SK-N-SH treated with all-trans-retinoic acid at 6 μM for 48 hours (cell line): ENCODE measurements at regions not wholly inside any gene's neighbourhood (a gene's known extent, or its start where the extent isn't known, plus 50 kb on each side); places are given as distances from the start of the nearest gene placed in this dataset.

Experiments
- ATAC-seq: fragments of 200-7000 bp; cut with Tn5 transposase; 3 replicates; pipeline ENCODE4 v1.9.1; 2020; ENCODE audit warnings: mild to moderate bottlenecking, moderate library complexity
- CSDC2 ChIP-seq: fragments of 250-450 bp; sonication (Bioruptor Pico); IDR thresholded peaks from 2 replicates; pipeline ENCODE4 v1.5.0; 2020; ENCODE audit warnings: mild to moderate bottlenecking, moderate library complexity
- ESRRG ChIP-seq: fragments of 250-450 bp; sonication (Bioruptor Pico); IDR thresholded peaks from 2 replicates; pipeline ENCODE4 v1.6.1; 2021; ENCODE audit warnings: mild to moderate bottlenecking
- GLIS3 ChIP-seq: fragments of 250-450 bp; sonication (Bioruptor Pico); IDR thresholded peaks from 2 replicates; pipeline ENCODE4 v1.5.0; 2020; ENCODE audit warnings: mild to moderate bottlenecking, moderate library complexity
- OSR1 ChIP-seq: fragments of 250-450 bp; sonication (Bioruptor Pico); IDR thresholded peaks from 2 replicates; pipeline ENCODE4 v1.8.0; 2022; ENCODE audit warnings: moderate library complexity, mild to moderate bottlenecking, inconsistent platforms
- PPARA ChIP-seq: fragments of 250-450 bp; sonication (Bioruptor Pico); IDR thresholded peaks from 2 replicates; pipeline ENCODE4 v1.5.0; 2020; ENCODE audit warnings: mild to moderate bottlenecking, borderline replicate concordance
- RARB ChIP-seq: fragments of 250-450 bp; sonication (Bioruptor Pico); IDR thresholded peaks from 2 replicates; pipeline ENCODE4 v1.8.0; 2021; ENCODE audit warnings: mild to moderate bottlenecking, moderate library complexity
- SNAI2 ChIP-seq: fragments of 250-450 bp; sonication (Bioruptor Pico); IDR thresholded peaks from 2 replicates; pipeline ENCODE4 v1.5.0; 2020; ENCODE audit warnings: mild to moderate bottlenecking, moderate library complexity
- TCF4 ChIP-seq: fragments of 250-450 bp; sonication (Bioruptor Pico); IDR thresholded peaks from 2 replicates; pipeline ENCODE4 v1.8.0; 2021; ENCODE audit warnings: mild to moderate bottlenecking, moderate library complexity, borderline replicate concordance
- TOX ChIP-seq: fragments of 250-450 bp; sonication (Bioruptor Pico); IDR thresholded peaks from 2 replicates; pipeline ENCODE4 v1.8.0; 2021; ENCODE audit warnings: mild to moderate bottlenecking, moderate library complexity, borderline replicate concordance
- ZC3H10 ChIP-seq: fragments of 250-450 bp; sonication (Bioruptor Pico); IDR thresholded peaks from 2 replicates; pipeline ENCODE4 v1.5.1; 2021; ENCODE audit warnings: mild to moderate bottlenecking, moderate library complexity
- ZFP30 ChIP-seq: fragments of 450-650 bp; formaldehyde crosslinking; IDR thresholded peaks from 2 replicates; pipeline ENCODE4 v1.5.0; 2022; ENCODE audit warnings: mild to moderate bottlenecking, moderate library complexity
- ZNF565 ChIP-seq: fragments of 450-650 bp; formaldehyde crosslinking; conservative IDR thresholded peaks from 2 replicates; pipeline ENCODE4 v1.5.0; 2020; ENCODE audit warnings: low read depth, mild to moderate bottlenecking, moderate library complexity
- ZNF70 ChIP-seq: fragments of 450-650 bp; formaldehyde crosslinking; IDR thresholded peaks from 2 replicates; pipeline ENCODE4 v1.5.0; 2020; ENCODE audit warnings: mild to moderate bottlenecking, moderate library complexity
- ZNF8 ChIP-seq: fragments of 450-650 bp; formaldehyde crosslinking; IDR thresholded peaks from 2 replicates; pipeline ENCODE4 v1.5.0; 2020; ENCODE audit warnings: mild to moderate bottlenecking, moderate library complexity
- TF ChIP-seq, protein P1 (sequence below): fragments of 250-450 bp; sonication (Bioruptor Pico); IDR thresholded peaks from 2 replicates; pipeline ENCODE4 v1.5.1; 2020; ENCODE audit warnings: low read depth, mild to moderate bottlenecking, moderate library complexity
- TF ChIP-seq, protein P2 (sequence below): fragments of 250-450 bp; sonication (Bioruptor Pico); IDR thresholded peaks from 2 replicates; pipeline ENCODE4 v1.5.1; 2021; ENCODE audit warnings: mild to moderate bottlenecking, moderate library complexity
- TF ChIP-seq, protein P3 (sequence below): fragments of 250-450 bp; sonication (Bioruptor Pico); IDR thresholded peaks from 2 replicates; pipeline ENCODE4 v1.5.0; 2020; ENCODE audit warnings: mild to moderate bottlenecking, moderate library complexity
- TF ChIP-seq, protein P4 (sequence below): fragments of 250-450 bp; sonication (Bioruptor Pico); IDR thresholded peaks from 2 replicates; pipeline ENCODE4 v1.8.0; 2020; ENCODE audit warnings: mild to moderate bottlenecking, moderate library complexity, borderline replicate concordance

DNA sequence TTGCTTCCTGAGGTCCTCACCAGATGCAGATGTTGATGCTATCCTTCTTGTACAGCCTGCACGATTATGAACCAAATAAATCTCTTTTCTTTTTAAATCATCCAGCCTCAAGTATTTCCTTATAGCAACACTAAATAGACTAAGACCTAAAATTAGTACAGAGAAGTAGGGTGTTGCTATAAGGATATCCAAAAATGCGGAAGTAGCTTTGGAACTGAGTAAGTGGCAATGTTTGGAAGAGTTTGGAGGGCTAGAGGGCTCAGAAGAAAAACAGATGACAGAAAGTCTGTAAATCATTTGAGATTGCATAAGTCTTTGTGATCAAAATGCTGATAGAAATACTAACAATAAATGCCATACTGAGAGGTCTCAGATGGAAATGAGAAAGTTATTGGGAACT, 894.9 kb downstream of the DIPK2A start:
- TF ChIP-seq ZNF70 (CRISPR knock-in tag): no peak
- TF ChIP-seq, protein P1, sequence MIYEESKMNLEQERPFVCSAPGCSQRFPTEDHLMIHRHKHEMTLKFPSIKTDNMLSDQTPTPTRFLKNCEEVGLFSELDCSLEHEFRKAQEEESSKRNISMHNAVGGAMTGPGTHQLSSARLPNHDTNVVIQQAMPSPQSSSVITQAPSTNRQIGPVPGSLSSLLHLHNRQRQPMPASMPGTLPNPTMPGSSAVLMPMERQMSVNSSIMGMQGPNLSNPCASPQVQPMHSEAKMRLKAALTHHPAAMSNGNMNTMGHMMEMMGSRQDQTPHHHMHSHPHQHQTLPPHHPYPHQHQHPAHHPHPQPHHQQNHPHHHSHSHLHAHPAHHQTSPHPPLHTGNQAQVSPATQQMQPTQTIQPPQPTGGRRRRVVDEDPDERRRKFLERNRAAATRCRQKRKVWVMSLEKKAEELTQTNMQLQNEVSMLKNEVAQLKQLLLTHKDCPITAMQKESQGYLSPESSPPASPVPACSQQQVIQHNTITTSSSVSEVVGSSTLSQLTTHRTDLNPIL (CRISPR knock-in tag): no peak
- no peak for TF ChIP-seq ZC3H10
- no peak for TF ChIP-seq ZFP30 (CRISPR knock-in tag)
- TF ChIP-seq, protein P2, sequence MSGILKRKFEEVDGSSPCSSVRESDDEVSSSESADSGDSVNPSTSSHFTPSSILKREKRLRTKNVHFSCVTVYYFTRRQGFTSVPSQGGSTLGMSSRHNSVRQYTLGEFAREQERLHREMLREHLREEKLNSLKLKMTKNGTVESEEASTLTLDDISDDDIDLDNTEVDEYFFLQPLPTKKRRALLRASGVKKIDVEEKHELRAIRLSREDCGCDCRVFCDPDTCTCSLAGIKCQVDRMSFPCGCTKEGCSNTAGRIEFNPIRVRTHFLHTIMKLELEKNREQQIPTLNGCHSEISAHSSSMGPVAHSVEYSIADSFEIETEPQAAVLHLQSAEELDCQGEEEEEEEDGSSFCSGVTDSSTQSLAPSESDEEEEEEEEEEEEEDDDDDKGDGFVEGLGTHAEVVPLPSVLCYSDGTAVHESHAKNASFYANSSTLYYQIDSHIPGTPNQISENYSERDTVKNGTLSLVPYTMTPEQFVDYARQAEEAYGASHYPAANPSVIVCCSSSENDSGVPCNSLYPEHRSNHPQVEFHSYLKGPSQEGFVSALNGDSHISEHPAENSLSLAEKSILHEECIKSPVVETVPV (CRISPR knock-in tag): no peak
- no peak for TF ChIP-seq PPARA (CRISPR knock-in tag)
- TF ChIP-seq GLIS3: no peak
- no peak for TF ChIP-seq ZNF8 (CRISPR knock-in tag)
- TF ChIP-seq, protein P3, sequence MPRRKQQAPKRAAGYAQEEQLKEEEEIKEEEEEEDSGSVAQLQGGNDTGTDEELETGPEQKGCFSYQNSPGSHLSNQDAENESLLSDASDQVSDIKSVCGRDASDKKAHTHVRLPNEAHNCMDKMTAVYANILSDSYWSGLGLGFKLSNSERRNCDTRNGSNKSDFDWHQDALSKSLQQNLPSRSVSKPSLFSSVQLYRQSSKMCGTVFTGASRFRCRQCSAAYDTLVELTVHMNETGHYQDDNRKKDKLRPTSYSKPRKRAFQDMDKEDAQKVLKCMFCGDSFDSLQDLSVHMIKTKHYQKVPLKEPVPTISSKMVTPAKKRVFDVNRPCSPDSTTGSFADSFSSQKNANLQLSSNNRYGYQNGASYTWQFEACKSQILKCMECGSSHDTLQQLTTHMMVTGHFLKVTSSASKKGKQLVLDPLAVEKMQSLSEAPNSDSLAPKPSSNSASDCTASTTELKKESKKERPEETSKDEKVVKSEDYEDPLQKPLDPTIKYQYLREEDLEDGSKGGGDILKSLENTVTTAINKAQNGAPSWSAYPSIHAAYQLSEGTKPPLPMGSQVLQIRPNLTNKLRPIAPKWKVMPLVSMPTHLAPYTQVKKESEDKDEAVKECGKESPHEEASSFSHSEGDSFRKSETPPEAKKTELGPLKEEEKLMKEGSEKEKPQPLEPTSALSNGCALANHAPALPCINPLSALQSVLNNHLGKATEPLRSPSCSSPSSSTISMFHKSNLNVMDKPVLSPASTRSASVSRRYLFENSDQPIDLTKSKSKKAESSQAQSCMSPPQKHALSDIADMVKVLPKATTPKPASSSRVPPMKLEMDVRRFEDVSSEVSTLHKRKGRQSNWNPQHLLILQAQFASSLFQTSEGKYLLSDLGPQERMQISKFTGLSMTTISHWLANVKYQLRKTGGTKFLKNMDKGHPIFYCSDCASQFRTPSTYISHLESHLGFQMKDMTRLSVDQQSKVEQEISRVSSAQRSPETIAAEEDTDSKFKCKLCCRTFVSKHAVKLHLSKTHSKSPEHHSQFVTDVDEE: no peak
- no peak for TF ChIP-seq SNAI2 (CRISPR knock-in tag)
- no peak for ATAC-seq

DNA sequence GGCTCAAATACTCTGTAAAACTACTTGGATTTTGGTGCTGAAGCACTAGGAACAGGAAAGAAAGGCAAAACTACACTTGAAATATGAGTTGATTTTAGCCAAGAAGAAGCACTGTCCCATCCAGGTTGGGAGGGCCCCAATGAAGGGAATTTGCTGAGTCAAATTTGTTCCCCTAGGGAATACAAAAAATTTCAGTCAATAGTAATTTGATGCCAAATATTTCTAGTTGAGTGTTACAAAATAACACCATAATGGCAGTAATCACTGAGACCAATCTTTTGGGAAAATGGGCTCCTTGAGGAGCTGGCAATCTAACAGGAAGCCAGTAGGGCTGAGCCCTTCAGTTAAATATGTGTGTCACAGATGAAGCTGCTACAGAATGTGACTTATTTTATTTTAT, 896.9 kb downstream of the DIPK2A start:
- TF ChIP-seq GLIS3 (no peak), ESRRG (CRISPR knock-in tag) (no peak), OSR1 (CRISPR knock-in tag) (no peak), RARB (no peak), TOX (CRISPR knock-in tag) (no peak), PPARA (CRISPR knock-in tag) (no peak), ZC3H10 (no peak)
- TF ChIP-seq, all 23 proteins: peak for 0
- ATAC-seq: no peak

DNA sequence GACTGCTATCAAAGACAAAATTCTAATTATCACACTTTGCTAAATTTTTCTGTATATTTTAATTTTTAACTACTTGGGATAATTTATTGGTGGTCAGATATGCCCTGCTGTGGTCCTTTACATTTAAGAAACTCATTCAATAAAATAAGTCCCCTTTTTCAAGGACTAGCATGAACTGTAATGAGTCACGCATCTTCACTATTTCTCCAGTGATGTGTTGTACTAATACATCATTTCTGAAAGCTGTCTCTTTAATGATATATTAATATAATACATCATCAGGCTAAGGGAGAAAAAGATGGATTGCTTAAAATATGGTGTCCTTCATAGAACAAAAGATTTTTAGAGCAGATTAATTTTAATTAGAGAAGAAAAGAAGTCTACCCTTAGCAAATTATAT, 901.4 kb downstream of the DIPK2A start:
- no peak for ATAC-seq
- TF ChIP-seq GLIS3 (no peak), TCF4 (no peak), ESRRG (CRISPR knock-in tag) (no peak), OSR1 (CRISPR knock-in tag) (no peak), ZNF565 (no peak), CSDC2 (CRISPR knock-in tag) (no peak), PPARA (CRISPR knock-in tag) (no peak)
- TF ChIP-seq, protein P2 (CRISPR knock-in tag): no peak
- TF ChIP-seq, protein P1 (CRISPR knock-in tag): no peak
- TF ChIP-seq, protein P3: no peak

DNA sequence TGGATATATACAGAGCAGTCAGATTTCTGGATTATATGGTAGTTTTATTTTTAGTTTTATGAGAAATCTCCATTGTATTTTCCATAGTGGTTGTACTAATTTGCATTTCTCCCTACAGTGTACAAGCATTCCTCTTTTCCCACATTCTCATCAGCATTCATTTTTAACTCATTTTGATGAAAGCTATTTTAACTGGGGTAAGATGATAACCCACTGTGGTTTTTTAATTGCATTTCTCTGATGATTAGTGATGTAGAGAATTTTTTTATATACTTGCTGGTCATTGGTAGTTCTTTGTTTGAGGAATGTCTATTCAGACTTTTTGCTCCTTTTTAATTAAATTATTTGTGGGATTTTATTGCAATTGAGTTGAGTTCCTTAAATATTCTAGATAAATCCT, 903.6 kb downstream of the DIPK2A start:
- no peak for ATAC-seq
- TF ChIP-seq GLIS3: no peak
- no peak for TF ChIP-seq PPARA (CRISPR knock-in tag)
- TF ChIP-seq, protein P2 (CRISPR knock-in tag): no peak
- TF ChIP-seq ESRRG (CRISPR knock-in tag): no peak
- no peak for TF ChIP-seq TCF4
- TF ChIP-seq, protein P4, sequence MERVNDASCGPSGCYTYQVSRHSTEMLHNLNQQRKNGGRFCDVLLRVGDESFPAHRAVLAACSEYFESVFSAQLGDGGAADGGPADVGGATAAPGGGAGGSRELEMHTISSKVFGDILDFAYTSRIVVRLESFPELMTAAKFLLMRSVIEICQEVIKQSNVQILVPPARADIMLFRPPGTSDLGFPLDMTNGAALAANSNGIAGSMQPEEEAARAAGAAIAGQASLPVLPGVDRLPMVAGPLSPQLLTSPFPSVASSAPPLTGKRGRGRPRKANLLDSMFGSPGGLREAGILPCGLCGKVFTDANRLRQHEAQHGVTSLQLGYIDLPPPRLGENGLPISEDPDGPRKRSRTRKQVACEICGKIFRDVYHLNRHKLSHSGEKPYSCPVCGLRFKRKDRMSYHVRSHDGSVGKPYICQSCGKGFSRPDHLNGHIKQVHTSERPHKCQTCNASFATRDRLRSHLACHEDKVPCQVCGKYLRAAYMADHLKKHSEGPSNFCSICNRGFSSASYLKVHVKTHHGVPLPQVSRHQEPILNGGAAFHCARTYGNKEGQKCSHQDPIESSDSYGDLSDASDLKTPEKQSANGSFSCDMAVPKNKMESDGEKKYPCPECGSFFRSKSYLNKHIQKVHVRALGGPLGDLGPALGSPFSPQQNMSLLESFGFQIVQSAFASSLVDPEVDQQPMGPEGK (CRISPR knock-in tag): no peak
- no peak for TF ChIP-seq ZNF565
- TF ChIP-seq SNAI2 (CRISPR knock-in tag): no peak
- no peak for TF ChIP-seq ZC3H10
